GM18868 (cell line): ENCODE measurements at regions not wholly inside any gene's neighbourhood (a gene's known extent, or its start where the extent isn't known, plus 50 kb on each side); places are given as distances from the start of the nearest gene placed in this dataset.
"Not testable (repeated sequence)": the region's sequence is repeated elsewhere in the genome, so short reads cannot be mapped to it uniquely, and the experiment has no call there.

Source experiments
- ATAC-seq: cut with Tn5 transposase; IDR thresholded peaks from one replicate; pipeline ENCODE4 v1.9.1; 2021; ENCODE audit warnings: mild to moderate bottlenecking, moderate library complexity; ENCODE audit not compliant: unreplicated experiment

DNA sequence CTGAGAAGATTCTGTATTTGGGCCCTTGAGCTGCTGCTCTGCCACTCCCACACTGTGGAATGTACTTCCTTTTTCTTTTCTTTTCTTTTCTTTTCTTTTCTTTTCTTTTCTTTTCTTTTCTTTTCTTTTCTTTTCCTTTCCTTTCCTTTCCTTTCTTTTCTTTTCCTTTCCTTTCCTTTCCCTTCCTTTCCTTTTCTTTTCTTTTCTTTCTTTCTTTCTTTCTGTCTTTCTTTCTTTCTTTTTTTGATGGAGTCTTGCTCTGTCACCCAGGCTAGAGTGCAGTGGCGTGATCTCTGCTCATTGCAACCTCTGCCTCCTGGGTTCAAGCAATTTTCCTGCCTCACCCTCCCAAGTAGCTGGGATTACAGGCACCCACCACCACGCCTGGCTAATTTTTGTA lies 89.8 kb downstream of the DNAAF6 start:
- ATAC-seq, result not testable (repeated sequence)

- no peak for ATAC-seq
Measured at GRCh38 chrX:107298276-107298675, 91.9 kb downstream of the DNAAF6 start.

GRCh38 chrX:107301253-107301652 lies 94.8 kb downstream of the DNAAF6 start:
- no peak for ATAC-seq

DNA sequence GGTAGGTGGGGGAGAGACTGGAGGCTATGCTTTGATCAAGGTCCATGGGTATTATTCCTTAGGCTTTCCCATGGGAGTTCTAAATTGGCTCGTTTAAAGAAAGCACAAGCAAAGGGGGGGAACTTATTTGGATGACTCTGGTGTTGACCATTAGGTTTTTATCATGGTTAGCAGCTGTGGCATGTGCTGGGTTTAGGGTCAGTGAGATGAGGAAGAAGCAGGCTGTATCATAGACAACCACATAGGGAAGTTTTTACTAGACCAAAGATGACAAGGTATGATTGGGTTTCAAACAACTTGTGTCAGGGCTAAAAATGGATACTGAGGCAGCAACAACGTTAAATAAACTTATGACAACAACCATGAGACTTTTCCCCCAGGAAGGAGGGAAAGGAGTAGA lies 97.7 kb downstream of the DNAAF6 start:
- ATAC-seq, result no peak

GRCh38 chrX:107323786-107324492 lies 117.5 kb downstream of the DNAAF6 start:
- no peak for ATAC-seq

DNA sequence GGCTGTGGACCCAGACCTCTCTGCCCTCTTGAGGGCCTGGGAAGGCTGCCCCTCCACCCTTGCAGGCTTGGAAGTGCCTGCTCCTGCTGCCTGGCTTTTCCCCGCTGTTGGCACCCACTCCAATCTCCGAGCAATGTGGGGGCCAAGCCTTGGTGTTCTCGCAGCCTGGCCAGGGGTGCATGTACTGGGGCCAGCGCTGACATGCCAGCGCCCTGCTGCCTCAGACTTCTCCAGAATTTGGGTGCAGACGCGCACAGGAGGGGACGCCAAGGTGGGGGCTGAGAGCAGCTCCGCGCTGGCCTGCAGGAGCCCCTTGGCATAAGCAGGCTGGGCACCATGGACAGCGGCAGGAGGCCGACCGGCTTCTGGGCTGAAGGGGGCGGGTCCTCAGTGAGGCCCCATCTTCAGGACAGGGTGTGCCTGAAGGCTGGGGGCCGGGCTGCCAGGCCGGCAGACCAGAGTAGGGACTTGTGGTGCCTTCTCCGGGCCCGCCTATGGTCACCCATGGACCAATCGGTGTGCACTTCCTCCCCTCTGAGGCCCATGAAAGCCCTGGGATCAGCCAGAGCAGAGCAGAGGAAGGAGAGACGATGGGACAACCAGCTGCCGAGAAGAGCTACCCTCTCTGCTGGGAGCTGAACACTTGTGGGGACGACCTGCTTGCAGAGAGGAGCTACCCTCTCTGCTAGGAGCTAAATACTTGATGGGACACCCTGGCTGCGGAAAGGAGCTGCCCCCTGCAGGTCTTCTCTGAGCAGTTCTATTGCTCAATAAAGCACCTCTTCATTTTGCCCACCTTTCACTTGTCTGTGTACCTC lies 118.3 kb downstream of the DNAAF6 start:
- ATAC-seq, result no peak

DNA sequence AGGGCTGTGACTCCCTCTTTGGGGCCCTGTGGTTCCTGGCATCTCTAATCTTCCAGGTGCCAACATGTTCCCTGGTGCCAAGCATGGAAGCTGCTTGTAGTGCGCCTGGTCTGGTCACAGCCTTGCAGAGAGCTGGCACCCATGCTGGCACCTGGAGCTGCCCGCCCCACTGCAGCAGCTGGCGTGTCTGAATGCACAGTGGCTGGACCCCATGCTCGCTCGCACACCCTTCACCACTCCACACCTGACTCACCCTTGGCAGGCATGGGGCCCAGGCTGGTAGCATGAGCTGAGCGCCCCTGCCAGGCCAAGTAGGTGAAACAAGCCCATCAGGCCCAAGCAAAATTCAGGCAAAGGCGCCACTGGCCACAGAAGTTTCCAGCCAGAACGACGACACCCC lies 119.1 kb downstream of the DNAAF6 start:
- ATAC-seq, result no peak

DNA sequence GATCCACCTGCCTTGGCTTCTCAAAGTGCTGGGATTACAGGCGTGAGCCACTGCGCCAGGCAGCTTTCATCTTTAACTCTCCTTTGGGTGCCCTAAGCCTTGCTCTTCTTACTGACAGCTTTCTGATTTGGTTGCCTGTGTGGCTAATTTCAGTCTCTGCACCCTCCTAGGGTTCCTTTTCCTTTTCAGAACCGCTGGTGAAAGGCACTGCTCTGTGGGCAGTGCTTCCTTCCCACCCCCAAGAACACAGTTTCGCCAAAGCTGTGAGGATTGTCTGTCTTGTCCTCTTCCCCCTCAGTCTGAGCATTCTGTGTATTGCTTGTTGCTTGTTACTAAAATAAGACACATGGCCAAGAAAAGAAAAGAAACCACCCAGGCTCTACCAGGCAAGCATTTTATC lies 101.4 kb upstream of the FRMPD3 start:
- no peak for ATAC-seq

DNA sequence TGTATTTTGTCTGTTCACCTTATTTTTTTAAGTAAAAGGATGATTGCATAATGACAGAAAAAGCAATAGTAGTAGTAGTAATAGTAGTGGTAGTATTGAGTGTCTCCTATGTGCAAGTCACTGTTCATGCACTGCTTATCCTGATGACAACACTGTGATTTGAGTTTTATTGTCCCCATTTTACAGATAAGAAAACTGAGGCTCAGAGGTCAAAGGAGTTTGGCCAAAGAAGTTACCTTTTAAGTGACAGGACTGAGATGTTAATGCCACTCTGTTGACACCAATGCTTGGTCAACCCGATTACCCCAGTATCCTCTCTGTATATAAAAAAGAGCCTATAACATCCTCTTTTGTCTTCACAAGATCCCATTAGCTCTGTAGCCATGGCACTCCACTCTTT lies 100.5 kb upstream of the FRMPD3 start:
- no peak for ATAC-seq

GRCh38 chrX:107355533-107355932 lies 93.9 kb upstream of the FRMPD3 start:
- ATAC-seq, result no peak

DNA sequence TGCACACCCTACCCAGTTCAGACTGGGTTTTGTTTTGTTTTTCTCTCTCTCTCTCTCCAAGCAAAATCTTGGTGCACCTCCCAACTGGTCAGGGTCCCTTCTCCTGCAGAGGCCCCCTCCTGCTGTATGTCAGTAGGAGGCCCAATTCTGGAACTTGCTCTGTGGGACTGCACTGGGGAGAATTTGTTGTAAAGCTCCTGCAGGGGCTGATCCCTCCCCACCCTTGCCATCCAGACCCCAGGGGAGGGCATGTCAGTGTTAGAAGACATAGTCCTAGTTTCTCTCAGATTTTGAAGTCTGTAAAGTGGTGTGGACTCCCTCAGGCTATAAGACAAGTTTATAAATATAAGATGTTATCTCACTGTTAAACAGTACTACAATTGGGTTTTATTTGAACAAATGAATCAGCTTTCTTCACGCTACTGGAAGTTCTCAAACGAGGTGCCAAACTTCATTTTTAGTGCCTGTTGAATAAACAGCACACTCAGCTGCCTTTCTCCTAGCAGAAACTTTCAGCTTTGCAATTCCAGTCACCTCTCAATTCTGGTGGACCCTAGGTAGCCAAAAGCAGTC lies 88.6 kb upstream of the FRMPD3 start:
- ATAC-seq, result no peak

DNA sequence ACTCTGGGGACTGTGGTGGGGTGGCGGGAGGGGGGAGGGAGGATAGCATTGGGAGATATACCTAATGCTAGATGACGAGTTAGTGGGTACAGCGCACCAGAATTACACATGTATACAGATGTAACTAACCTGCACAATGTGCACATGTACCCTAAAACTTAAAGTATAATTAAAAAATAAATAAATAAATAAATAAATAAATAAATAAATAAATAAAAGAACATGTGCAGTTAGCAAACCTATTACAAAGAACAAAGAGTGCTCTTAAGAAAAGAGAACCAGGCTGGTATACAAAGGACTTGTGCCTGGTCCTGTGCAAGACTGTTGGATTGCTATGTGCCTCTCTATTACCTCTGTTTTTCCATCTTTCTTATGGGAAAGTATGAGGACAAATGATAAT lies 79.3 kb upstream of the FRMPD3 start:
- ATAC-seq, result not testable (repeated sequence)

- no peak for ATAC-seq
Measured at GRCh38 chrX:107374132-107374531, 75.3 kb upstream of the FRMPD3 start.

DNA sequence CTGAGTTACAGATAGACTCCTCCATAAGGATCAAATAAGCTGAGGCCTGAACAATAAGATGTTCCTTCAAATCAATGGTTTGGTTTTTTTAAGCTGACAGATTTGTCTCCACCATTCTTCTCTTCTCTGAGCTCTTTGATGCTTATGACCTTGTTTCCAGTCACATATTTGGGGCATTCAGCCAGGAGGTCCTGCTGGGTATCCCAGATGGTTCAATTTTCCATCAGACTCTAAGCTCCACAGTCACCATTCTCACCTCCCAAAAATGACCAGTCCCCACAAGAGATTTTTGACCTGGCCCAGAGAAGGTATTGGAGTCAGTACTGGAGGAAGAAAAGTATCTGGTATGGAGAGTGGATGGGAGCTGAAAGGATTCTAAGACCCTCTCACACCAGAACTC lies 74.6 kb upstream of the FRMPD3 start:
- no peak for ATAC-seq

GRCh38 chrX:107376186-107376585 lies 73.3 kb upstream of the FRMPD3 start:
- ATAC-seq, result not testable (repeated sequence)

GRCh38 chrX:107384397-107385105 lies 64.9 kb upstream of the FRMPD3 start:
- ATAC-seq, result no peak

- no peak for ATAC-seq
Measured at GRCh38 chrX:107389726-107390125, 59.7 kb upstream of the FRMPD3 start.

DNA sequence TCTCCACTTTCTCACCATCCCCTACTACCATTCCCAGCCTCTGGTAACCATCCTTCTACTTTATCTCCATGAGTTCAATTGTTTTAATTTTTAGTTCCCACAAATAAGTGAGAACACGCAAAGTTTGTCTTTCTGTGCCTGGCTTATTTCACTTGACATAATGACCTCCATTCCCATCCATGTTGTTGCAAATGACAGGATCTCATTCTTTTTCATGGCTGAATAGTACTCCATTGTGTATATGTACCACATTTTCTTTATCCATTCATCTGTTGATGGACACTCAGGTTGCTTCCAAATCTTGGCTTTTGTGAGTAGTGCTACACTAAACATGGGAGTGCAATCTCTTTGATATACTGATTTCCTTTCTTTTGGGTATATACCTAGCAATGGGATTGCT lies 55.8 kb upstream of the FRMPD3 start:
- not testable (repeated sequence) for ATAC-seq

- ATAC-seq, result no peak
Measured at GRCh38 chrX:107396235-107396634, 53.2 kb upstream of the FRMPD3 start.

GRCh38 chrX:107396783-107397182 lies 52.7 kb upstream of the FRMPD3 start:
- no peak for ATAC-seq

DNA sequence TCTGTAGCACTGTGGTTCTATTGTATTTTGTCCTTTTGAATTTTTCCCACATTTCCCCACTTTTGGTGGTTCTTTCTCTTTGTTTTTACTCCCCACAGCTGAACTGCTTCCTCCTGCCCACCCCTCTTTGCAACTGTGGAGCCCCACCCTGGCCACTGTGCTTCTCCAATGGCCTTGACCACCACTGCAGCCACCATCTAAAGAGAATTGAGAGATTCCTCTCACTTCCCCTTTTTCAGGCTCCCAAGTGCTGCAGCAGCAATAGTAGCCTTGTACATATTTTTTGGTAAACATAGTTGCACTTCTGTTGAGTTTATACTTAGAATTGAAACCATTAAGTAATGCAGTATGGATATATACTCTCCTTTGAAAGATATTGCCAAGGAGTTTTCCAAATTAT lies 51.3 kb upstream of the FRMPD3 start:
- peak; percentile 60 for ATAC-seq
